Neural cell (in vitro differentiated cells): ENCODE measurements at regions not wholly inside any gene's neighbourhood (a gene's known extent, or its start where the extent isn't known, plus 50 kb on each side); places are given as distances from the start of the nearest gene placed in this dataset.

Experiments
- CTCF ChIP-seq: fragments of 450-650 bp; IDR thresholded peaks from 2 replicates; pipeline ENCODE4 v1.5.1; 2014; ENCODE audit warnings: antibody characterized with exemption, mild to moderate bottlenecking, moderate library complexity; ENCODE audit not compliant: poor library complexity, severe bottlenecking
- EZH2 ChIP-seq: fragments of 200-600, 300-800 bp; shearing (Covaris generic), sonication (generic); IDR thresholded peaks from 2 replicates; pipeline ENCODE4 v1.6.1; 2014; ENCODE audit warnings: antibody characterized with exemption, low read length, borderline replicate concordance, mild to moderate bottlenecking; ENCODE audit not compliant: insufficient read depth, poor library complexity, severe bottlenecking
- POLR2AphosphoS5 ChIP-seq: IDR thresholded peaks from 2 replicates; pipeline ENCODE4 v1.6.1; 2012

GRCh38 chr17:53570731-53571130, 252.0 kb upstream of the KIF2B start:
- peak; percentile 29 for TF ChIP-seq CTCF
- TF ChIP-seq EZH2, result no peak
- no peak for TF ChIP-seq POLR2AphosphoS5
